GM12872 (cell line): ENCODE measurements at regions not wholly inside any gene's neighbourhood (a gene's known extent, or its start where the extent isn't known, plus 50 kb on each side); places are given as distances from the start of the nearest gene placed in this dataset.

ENCODE experiments used
- TF ChIP-seq, protein P1 (sequence below): IDR thresholded peaks from 3 replicates; pipeline ENCODE4 v1.5.1; 2011; ENCODE audit warnings: low read depth, mild to moderate bottlenecking, low read length, moderate library complexity; ENCODE audit not compliant: insufficient read depth

DNA sequence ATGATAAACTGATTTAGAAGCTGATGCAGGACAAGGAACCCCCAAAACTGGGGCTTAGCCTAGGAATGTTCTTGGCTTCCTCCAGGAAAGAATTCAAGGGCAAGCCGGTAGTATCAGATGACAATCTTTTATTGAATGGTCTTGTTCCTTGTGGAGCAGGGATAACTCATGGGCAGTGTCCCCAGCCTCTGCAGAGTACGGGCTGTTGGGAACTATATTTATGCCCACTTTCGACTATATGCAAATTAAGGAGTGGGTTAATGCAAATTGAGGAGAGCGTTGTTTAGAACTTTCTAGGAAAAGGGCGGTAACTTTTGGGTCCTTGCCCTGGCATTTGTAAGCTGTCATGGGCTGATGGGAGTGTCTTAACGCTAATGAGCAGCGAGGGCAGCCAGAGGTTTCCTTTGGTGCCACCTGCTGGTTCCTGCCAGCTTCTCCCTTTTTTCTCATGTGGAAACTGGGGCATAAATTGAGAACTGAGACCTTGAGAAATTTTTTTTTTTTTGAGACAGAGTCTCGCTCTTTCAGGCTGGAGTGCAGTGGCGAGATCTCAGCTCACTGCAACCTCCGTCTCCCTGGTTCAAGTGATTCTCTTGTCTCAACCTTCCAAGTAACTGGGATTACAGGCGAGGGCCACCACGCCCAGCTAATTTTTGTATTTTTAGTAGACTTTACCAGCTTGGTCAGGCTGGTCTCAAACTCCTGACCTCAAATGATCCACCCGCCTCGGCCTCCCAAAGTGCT is 79.4 kb upstream of the ABCC4 start:
- TF ChIP-seq, protein P1, sequence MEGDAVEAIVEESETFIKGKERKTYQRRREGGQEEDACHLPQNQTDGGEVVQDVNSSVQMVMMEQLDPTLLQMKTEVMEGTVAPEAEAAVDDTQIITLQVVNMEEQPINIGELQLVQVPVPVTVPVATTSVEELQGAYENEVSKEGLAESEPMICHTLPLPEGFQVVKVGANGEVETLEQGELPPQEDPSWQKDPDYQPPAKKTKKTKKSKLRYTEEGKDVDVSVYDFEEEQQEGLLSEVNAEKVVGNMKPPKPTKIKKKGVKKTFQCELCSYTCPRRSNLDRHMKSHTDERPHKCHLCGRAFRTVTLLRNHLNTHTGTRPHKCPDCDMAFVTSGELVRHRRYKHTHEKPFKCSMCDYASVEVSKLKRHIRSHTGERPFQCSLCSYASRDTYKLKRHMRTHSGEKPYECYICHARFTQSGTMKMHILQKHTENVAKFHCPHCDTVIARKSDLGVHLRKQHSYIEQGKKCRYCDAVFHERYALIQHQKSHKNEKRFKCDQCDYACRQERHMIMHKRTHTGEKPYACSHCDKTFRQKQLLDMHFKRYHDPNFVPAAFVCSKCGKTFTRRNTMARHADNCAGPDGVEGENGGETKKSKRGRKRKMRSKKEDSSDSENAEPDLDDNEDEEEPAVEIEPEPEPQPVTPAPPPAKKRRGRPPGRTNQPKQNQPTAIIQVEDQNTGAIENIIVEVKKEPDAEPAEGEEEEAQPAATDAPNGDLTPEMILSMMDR: peak; percentile 86

- TF ChIP-seq, protein P1: no peak
These were observed 79.9 kb upstream of the ABCC4 start for GRCh38 chr13:95381212-95381527.

- TF ChIP-seq, protein P1: no peak
These were observed 81.2 kb upstream of the ABCC4 start for GRCh38 chr13:95382411-95382810.

- TF ChIP-seq, protein P1: no peak
These were observed 81.7 kb upstream of the ABCC4 start for GRCh38 chr13:95382916-95383315.

DNA sequence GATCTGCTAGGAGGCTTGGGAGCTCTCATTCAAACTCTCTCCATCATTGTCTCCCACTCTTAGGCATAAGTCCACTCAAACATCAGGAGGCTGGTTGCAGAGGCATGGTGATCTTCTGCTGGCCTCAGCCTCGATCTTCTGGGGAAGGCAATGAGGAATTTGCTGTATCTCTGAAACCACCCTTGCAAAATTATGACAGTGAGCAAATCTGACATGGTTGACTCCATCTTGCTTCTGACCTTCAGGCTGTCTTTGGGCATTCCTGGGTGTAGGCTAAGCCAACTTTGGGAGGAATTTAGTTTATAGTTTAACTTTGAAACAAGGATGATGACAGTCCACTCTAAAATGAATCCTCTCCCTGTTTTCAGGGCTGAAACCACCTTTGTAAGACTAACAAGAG is 84.1 kb upstream of the ABCC4 start:
- TF ChIP-seq, protein P1: no peak

GRCh38 chr13:95385798-95386197 is 84.5 kb upstream of the ABCC4 start:
- TF ChIP-seq, protein P1: no peak

DNA sequence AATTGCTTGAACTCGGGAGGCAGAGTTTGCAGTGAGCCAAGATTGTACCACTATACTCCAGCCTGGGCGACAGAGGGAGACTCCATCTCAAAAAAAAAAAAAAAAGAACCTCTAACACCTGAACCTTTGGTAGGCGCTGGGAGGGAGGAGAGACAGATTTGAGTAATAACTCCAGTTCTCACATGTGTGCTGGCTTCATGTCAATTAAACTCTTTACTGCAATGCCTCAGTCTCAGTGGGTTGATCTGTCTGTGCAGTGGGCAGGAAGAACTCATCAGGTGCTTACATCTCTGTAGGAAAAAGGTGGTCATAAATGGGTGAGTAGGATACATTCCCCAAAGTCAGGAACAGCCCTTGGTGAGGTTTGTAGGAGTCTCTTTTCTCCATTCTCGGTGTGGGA is 85.1 kb upstream of the ABCC4 start:
- TF ChIP-seq, protein P1: no peak
